ENCODE measurements at regions not wholly inside any gene's neighbourhood (a gene's known extent, or its start where the extent isn't known, plus 50 kb on each side); places are given as distances from the start of the nearest gene placed in this dataset.

DNA sequence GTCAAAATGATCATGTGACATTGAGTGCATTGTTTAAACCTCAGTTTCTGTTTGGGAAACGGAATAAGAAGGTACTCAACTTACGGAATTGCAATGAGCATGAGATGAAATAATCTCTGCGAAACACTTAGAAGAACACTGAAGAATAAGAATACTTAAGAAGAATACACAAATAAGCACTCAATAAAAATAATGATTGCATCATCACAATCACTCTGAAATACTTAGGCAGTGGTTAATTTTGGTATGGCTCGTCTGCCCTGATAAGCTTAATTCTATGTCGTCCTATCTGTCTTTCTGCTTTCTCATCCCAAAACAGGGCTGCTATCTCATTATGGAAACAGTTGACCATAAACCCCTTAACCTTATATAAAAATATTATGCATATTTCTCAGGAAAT, 823.6 kb downstream of the DIAPH3 start (continued):
- TF ChIP-seq, protein P1, sequence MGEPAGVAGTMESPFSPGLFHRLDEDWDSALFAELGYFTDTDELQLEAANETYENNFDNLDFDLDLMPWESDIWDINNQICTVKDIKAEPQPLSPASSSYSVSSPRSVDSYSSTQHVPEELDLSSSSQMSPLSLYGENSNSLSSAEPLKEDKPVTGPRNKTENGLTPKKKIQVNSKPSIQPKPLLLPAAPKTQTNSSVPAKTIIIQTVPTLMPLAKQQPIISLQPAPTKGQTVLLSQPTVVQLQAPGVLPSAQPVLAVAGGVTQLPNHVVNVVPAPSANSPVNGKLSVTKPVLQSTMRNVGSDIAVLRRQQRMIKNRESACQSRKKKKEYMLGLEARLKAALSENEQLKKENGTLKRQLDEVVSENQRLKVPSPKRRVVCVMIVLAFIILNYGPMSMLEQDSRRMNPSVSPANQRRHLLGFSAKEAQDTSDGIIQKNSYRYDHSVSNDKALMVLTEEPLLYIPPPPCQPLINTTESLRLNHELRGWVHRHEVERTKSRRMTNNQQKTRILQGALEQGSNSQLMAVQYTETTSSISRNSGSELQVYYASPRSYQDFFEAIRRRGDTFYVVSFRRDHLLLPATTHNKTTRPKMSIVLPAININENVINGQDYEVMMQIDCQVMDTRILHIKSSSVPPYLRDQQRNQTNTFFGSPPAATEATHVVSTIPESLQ (CRISPR knock-in tag; IDR thresholded peaks at IDR 0.05) = no peak

DNA sequence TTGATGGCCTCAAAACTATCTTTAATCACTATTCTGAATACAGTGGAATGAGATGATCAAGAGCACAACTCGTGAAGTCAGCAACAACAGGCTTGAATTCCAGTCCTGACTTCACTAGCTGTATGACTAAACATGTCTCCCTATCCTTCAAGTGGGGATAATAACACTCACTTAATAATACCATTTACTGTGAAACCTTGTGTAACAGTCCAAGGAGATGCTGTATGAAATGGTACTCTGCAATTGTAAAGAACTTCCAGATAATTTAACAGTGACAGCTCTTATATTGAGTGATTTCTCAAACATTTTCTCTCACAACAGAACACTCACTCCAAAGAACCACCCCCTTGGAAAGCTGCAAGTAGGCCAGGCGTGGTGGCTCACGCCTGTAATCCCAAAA, 823.1 kb downstream of the DIAPH3 start:
- TF ChIP-seq KAT7 (CRISPR knock-in tag; IDR thresholded peaks at IDR 0.05; ENCODE audit: borderline replicate concordance) (no peak), NR3C1 (CRISPR knock-in tag; conservative IDR thresholded peaks at IDR 0.05; ENCODE audit: low read depth) (no peak), GABPB1 (CRISPR knock-in tag; IDR thresholded peaks at IDR 0.05) (no peak), CREB1 (CRISPR knock-in tag; IDR thresholded peaks at IDR 0.05) (no peak), PRRX2 (CRISPR knock-in tag; IDR thresholded peaks at IDR 0.05) (no peak), ZNF416 (CRISPR knock-in tag; IDR thresholded peaks at IDR 0.05) (no peak), ELF4 (CRISPR knock-in tag; IDR thresholded peaks at IDR 0.05; ENCODE audit: low read depth) (no peak), NR1H2 (CRISPR knock-in tag; IDR thresholded peaks at IDR 0.05) (no peak), TEAD1 (CRISPR knock-in tag; IDR thresholded peaks at IDR 0.05) (no peak), SMAD3 (CRISPR knock-in tag; IDR thresholded peaks at IDR 0.05; ENCODE audit: borderline replicate concordance) (no peak), SP1 (CRISPR knock-in tag; conservative IDR thresholded peaks at IDR 0.05) (no peak), ZNF423 (CRISPR knock-in tag; IDR thresholded peaks at IDR 0.05) (no peak), ZNF138 (CRISPR knock-in tag; conservative IDR thresholded peaks at IDR 0.05) (no peak)
- TF ChIP-seq, protein P2, sequence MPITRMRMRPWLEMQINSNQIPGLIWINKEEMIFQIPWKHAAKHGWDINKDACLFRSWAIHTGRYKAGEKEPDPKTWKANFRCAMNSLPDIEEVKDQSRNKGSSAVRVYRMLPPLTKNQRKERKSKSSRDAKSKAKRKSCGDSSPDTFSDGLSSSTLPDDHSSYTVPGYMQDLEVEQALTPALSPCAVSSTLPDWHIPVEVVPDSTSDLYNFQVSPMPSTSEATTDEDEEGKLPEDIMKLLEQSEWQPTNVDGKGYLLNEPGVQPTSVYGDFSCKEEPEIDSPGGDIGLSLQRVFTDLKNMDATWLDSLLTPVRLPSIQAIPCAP (CRISPR knock-in tag; IDR thresholded peaks at IDR 0.05) = no peak
- TF ChIP-seq, protein P3, sequence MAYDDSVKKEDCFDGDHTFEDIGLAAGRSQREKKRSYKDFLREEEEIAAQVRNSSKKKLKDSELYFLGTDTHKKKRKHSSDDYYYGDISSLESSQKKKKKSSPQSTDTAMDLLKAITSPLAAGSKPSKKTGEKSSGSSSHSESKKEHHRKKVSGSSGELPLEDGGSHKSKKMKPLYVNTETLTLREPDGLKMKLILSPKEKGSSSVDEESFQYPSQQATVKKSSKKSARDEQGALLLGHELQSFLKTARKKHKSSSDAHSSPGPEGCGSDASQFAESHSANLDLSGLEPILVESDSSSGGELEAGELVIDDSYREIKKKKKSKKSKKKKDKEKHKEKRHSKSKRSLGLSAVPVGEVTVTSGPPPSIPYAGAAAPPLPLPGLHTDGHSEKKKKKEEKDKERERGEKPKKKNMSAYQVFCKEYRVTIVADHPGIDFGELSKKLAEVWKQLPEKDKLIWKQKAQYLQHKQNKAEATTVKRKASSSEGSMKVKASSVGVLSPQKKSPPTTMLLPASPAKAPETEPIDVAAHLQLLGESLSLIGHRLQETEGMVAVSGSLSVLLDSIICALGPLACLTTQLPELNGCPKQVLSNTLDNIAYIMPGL (CRISPR knock-in tag; IDR thresholded peaks at IDR 0.05) = no peak
- TF ChIP-seq, protein P4, sequence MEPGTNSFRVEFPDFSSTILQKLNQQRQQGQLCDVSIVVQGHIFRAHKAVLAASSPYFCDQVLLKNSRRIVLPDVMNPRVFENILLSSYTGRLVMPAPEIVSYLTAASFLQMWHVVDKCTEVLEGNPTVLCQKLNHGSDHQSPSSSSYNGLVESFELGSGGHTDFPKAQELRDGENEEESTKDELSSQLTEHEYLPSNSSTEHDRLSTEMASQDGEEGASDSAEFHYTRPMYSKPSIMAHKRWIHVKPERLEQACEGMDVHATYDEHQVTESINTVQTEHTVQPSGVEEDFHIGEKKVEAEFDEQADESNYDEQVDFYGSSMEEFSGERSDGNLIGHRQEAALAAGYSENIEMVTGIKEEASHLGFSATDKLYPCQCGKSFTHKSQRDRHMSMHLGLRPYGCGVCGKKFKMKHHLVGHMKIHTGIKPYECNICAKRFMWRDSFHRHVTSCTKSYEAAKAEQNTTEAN (CRISPR knock-in tag; IDR thresholded peaks at IDR 0.05) = no peak
- TF ChIP-seq, protein P5, sequence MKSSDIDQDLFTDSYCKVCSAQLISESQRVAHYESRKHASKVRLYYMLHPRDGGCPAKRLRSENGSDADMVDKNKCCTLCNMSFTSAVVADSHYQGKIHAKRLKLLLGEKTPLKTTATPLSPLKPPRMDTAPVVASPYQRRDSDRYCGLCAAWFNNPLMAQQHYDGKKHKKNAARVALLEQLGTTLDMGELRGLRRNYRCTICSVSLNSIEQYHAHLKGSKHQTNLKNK (CRISPR knock-in tag; IDR thresholded peaks at IDR 0.05) = no peak
- TF ChIP-seq, protein P6, sequence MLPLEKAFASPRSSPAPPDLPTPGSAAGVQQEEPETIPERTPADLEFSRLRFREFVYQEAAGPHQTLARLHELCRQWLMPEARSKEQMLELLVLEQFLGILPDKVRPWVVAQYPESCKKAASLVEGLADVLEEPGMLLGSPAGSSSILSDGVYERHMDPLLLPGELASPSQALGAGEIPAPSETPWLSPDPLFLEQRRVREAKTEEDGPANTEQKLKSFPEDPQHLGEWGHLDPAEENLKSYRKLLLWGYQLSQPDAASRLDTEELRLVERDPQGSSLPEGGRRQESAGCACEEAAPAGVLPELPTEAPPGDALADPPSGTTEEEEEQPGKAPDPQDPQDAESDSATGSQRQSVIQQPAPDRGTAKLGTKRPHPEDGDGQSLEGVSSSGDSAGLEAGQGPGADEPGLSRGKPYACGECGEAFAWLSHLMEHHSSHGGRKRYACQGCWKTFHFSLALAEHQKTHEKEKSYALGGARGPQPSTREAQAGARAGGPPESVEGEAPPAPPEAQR (CRISPR knock-in tag; IDR thresholded peaks at IDR 0.05) = no peak
- TF ChIP-seq, protein P7, sequence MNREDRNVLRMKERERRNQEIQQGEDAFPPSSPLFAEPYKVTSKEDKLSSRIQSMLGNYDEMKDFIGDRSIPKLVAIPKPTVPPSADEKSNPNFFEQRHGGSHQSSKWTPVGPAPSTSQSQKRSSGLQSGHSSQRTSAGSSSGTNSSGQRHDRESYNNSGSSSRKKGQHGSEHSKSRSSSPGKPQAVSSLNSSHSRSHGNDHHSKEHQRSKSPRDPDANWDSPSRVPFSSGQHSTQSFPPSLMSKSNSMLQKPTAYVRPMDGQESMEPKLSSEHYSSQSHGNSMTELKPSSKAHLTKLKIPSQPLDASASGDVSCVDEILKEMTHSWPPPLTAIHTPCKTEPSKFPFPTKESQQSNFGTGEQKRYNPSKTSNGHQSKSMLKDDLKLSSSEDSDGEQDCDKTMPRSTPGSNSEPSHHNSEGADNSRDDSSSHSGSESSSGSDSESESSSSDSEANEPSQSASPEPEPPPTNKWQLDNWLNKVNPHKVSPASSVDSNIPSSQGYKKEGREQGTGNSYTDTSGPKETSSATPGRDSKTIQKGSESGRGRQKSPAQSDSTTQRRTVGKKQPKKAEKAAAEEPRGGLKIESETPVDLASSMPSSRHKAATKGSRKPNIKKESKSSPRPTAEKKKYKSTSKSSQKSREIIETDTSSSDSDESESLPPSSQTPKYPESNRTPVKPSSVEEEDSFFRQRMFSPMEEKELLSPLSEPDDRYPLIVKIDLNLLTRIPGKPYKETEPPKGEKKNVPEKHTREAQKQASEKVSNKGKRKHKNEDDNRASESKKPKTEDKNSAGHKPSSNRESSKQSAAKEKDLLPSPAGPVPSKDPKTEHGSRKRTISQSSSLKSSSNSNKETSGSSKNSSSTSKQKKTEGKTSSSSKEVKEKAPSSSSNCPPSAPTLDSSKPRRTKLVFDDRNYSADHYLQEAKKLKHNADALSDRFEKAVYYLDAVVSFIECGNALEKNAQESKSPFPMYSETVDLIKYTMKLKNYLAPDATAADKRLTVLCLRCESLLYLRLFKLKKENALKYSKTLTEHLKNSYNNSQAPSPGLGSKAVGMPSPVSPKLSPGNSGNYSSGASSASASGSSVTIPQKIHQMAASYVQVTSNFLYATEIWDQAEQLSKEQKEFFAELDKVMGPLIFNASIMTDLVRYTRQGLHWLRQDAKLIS (CRISPR knock-in tag; IDR thresholded peaks at IDR 0.05; ENCODE audit: borderline replicate concordance) = no peak
- TF ChIP-seq, protein P8, sequence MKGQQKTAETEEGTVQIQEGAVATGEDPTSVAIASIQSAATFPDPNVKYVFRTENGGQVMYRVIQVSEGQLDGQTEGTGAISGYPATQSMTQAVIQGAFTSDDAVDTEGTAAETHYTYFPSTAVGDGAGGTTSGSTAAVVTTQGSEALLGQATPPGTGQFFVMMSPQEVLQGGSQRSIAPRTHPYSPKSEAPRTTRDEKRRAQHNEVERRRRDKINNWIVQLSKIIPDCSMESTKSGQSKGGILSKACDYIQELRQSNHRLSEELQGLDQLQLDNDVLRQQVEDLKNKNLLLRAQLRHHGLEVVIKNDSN (CRISPR knock-in tag; IDR thresholded peaks at IDR 0.05) = no peak
- DNase-seq (ENCODE audit: low spot score) (no peak), ATAC-seq (no peak)
- Mint-ChIP-seq H3K36me3 (no peaks in the 10 kb centered on the region), H3K4me3 (no peak overlapping the region), H3K27ac (no peak overlapping the region), H3K4me1 (no peaks in the 10 kb centered on the region), H3K9me3 (no peaks in the 10 kb centered on the region), H3K27me3 (ENCODE audit: low read depth) (no peaks in the 10 kb centered on the region)
- ChIA-PET POLR2A (no interaction called here), CTCF (no interaction called here)

Data from WTC11 (cell line).